ENCODE measurements at regions not wholly inside any gene's neighbourhood (a gene's known extent, or its start where the extent isn't known, plus 50 kb on each side); places are given as distances from the start of the nearest gene placed in this dataset.
A peak's percentile ranks its signal among the peaks of the same experiment; 100 is the strongest.
"Not testable (repeated sequence)": the region's sequence is repeated elsewhere in the genome, so short reads cannot be mapped to it uniquely, and the experiment has no call there.

DNA sequence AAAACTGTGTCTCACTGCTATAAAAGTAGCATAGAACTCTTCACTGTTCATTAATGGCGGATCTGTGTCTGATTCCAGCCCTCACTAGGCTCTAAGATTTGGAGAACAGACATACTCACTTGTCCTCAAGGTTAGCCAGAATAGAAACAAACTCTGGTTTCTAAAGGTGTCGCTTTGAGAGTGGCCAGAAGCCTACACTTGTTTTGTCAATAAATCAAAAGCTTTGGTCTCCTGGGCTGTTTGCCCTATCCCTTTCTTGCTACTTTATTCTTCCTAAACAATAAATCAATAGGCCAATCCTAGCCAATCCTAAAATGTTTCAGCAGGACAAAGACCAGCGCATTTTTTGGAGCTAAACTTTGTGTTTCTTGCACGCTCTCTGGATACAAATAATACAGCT lies 1064.6 kb upstream of the CHAC2 start:
- no peak for DNase-seq (ENCODE audit: low read depth)

DNA sequence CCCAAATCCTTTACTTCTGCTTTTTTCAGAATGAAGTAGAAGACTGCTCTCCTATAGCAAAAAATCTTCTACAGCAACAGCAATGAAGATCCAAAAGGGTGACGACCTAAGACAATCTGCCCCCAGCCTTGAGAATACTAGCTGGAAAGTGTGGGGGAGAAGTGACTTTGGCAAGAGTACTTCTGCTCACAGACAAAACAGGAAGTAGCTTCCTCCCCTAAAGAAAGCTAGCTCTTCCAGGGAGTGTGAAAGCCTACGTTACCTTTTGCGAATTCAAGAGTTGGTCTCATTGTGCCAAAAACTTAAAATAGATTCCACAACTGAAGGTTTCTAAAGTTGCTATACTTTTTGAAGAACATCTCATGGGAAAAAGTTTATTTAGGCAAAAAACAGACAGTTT lies 1069.2 kb upstream of the CHAC2 start:
- DNase-seq (ENCODE audit: low read depth), result no peak

DNA sequence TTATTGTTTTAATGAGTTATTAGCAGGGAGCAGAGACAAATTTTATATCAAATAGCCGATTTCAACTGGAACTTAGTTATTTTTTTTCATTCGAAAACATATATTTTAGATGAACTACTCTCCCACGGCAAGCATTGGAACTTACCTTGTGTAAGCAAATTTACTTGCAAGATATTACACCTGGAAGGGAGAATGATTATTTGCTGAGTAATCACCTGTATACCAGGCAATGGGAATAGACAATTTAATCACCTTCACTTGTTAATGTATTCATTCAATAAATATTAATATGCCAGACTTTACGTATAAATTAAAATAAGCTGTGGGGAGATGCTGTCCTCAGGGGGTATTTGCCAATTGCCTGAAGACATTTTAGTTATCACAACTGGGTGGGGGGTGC lies 1069.9 kb upstream of the CHAC2 start:
- no peak for DNase-seq (ENCODE audit: low read depth)

DNA sequence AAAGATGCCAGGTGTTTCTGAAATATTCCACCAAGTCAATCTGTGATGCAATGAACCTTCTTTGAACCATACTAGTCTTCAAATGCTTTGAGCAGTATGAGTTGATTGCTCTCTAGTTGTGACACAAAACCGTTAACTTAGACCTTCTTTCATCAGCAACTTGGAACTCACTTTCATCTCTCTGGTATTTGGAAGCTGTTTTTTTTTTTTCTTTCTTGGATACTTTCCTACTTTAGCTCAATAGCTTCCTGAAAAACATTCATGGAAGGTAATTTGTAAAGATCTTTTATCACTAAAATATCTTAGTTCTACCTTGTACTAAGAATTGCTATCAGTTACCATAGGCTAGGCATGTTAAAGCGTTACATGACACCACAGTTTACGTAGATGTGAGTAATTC lies 1071.9 kb upstream of the CHAC2 start:
- peak; percentile 23 for DNase-seq (ENCODE audit: low read depth)

DNA sequence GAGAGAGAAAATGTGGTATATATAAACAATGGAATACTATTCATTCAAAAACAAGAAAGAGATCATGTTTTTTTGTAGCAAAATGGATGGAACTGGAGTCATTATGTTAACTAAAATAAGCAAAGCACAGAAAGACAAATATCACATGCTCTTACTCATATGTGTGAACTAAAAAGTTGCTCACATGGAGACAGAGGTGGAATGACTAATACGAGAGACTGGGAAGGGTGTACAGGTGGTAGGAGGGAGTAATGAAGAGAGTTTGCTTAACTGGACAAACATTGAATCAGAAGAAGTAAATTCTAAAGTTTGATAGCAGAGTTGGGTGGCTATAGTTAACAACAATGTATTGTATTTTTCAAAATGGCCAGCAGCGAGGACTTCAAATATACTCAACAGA lies 1080.7 kb upstream of the CHAC2 start:
- DNase-seq (ENCODE audit: low read depth), result peak; percentile 8

DNA sequence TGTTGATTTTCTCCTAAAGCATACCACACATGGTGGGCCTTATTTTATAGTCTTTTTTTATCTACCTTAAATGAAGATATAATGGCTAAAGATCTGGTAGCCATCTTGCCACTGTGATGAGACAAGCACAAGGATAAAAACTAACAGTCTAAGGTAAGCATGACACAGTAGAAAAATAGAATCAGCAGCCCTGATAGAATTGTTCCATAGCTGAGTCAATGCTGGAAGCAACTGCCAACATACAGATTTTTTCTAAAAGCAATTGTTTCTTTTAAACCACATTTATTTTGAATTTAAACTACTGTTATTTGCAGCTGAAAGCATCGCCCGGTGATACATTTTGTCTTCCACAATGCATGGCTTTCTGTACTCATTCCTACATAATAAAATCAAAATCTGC lies 1091.5 kb upstream of the CHAC2 start:
- peak; percentile 3 for DNase-seq (ENCODE audit: low read depth)

DNA sequence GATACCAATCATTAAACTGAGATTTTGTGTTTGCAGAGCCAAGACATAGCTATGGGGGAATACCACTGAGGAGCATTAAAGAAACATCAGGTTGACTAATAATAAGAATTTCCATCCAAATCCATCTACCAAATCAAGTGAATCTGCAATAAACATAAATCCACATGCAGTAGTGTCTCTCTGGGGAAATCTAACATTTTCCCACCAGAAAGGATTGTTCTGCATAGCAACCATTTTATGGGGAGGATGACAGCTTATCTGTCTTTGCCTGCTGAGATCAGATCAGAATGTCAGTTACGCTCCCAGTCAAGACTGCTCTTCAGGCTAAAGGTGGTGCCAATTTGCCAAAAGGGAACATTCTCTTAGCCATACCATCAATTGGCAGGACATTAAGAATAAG lies 1098.9 kb upstream of the CHAC2 start:
- DNase-seq (ENCODE audit: low read depth), result no peak

DNA sequence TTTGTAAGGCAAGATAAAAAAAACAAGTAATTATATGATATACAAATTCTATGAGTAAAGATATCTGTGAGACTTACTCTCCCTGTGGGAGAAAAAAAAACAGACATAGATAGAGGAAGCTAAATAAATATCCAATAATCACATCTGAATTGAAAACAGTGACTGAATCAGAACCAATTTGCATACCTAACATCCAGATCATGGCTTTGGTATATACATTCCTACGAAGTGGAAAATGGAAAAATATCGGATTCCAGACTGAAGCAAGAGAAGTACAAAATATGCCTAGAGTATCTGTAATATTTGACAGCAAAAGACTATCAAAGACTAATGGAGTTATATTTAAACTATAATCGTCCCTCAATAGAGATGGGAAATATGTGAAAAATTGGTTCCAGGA lies 1108.1 kb upstream of the CHAC2 start:
- DNase-seq (ENCODE audit: low read depth), result peak; percentile 62

DNA sequence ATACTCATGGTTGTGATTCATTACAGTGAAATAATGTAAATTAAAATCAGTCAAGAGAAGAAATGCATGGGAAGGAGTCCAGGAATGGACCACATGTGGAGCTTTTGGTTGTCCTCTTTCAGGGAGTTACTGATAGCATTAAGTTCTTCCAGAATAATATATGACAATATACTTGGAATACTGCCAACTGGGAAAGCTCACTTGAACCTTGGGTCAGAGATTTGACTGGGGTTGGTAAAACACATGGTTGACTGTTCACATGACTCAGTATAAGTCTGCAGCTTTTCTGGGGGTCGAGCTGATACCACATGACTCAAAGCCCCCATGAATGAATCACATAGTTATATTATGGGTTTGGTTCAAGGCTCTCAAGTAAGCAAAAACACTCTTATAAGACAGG lies 1109.0 kb upstream of the CHAC2 start:
- peak; percentile 96 for DNase-seq (ENCODE audit: low read depth)

DNA sequence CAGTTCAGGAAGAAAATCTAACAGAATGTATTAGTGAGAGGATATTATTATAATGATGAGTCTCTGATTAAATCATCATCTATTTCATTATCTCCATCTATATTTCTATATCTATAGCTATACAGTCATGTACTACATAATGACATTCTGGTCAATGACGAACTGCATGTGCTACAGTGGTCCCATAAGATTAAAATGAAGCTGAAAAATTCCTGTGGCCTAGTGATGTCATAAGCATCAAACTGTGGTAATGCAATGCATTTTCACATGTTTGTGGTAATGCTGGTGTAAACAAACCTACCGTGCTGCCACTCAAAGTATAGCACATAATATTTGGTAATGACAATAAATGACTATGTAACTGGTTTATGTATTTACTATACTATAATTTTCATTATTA lies 1127.9 kb upstream of the CHAC2 start:
- DNase-seq (ENCODE audit: low read depth), result peak; percentile 78

DNA sequence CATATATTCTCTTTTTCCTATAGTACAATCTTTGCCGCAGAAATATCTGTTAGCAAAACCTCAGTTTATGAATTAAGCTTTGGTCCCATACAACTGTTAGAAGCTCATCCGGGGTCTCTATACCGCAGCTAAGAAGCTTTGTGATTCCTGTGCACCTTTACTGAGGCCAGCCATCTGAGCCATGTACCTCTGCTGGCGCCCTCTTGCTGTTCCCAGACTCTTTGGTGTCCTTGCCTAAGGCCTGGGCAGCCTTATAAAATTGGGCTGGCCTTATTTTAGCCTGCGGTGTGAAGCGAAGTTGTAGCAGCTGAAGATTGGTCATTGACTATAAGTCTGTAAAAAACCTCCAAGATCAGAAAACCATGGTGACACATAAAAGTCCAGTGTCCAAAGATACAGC lies 1135.1 kb upstream of the CHAC2 start:
- DNase-seq (ENCODE audit: low read depth), result no peak

DNA sequence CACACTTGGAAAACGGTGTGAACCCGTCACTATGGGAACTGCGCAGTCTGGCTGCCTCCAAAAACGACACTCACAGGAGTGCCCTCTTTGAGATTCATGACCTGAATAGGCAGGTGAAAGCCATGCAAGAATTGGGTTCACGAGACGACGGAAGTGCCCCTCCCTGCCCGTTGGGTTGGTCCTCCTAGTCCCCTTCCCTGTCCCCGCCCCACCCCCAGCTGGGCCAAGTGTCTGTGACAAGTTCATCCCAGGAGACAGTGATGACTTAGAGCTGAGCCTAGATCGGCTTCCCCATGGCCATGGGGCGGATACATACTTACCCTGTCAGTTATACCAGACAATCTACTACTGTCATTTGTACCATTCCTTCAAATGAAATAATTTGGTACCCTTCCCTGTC lies 1137.7 kb upstream of the CHAC2 start:
- DNase-seq (ENCODE audit: low read depth), result no peak

DNA sequence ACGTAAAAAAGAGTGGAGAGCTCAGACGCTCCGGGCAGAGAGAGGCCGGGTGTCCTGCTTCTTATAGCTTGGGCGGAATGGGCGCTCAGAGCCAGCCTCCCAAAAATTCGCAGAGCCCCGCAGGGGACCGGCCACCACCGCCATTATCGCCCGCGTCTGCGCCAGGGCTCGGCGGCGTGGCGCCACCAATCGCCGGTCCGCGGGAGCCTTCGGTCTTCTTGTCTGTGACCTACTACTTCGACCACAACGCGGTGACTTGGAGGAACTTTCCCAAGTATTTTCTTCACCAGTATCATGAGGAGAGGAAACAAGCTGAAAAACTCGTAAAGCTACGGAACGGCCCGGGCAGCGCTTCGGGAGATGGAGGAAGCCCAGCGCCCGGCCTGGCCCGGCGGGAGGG lies 1138.1 kb upstream of the CHAC2 start:
- no peak for DNase-seq (ENCODE audit: low read depth)

DNA sequence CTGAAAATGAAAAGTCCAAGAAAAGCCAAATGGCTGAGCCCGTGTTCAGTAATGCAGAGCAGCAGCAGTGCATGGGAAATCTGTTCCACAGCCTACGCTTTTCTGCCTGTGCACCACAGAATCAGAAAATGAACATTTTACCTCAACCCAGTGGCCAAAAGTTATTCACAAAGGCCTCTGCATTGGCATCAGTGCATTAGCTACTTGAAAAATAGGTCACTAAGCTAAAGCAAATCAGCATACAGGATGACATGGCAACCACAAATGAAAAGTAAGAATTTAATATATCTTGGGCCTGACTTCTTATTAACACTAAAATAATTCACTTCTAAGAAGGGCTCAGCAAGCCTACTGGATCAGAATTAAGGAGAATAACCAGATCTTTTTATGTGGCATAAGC lies 1145.3 kb upstream of the CHAC2 start:
- DNase-seq (ENCODE audit: low read depth), result no peak

DNA sequence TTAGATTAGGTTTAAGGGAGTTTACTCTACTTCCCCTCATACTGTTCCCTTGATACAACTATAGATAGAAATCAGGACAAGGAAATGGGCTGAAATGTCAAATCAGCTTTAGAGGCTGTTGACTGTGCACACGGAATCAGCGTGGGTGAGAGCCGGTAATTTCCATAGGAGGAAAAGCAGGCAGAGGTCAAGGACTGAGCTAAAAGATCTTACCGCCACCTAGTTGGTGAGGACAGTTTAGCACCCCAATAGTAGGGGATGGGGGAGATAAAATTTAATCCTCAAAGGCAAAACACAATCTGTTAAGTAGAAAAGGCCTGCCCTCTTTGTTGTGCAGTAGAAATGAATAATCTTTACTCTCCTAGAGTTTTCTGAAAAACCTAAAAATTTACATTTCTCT lies 1154.5 kb upstream of the CHAC2 start:
- DNase-seq (ENCODE audit: low read depth), result peak; percentile 10

DNA sequence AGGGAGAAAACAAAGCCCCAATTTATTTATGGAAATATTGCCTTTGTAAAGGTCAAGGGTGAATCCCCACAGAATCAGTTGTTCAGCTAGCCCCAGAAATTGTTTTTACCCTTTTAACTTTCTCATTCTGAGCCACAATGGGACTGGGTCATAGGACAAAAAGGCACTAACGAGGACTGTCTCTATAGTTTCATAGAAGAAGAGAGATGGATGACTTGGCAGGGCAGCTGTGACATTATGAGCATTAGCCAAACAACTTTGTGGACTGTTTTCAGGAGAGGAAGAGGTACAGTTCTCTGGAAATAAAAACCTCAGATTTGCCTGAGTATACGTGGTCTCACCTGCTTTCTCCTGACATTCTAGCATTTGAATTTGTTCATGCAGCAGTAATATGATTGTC lies 1155.8 kb upstream of the CHAC2 start:
- no peak for DNase-seq (ENCODE audit: low read depth)

DNA sequence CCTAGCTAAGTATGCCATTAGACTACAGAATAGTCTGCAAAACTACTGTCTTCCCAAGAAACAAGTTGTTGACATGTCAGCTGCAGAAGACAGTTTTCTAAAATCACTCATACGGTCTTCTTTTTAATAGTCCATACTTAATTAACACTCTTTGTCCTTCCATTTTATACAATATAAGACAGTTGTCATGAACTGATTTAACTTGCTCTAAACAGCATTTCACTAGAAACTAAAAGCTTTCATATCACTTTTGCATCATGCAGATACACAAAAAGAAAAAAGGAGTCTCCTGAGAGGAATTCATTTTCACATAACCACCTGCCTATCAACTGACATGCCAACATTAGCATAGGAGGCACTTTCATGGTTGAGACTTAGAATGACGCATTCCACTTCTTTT lies 1159.6 kb upstream of the CHAC2 start:
- no peak for DNase-seq (ENCODE audit: low read depth)

DNA sequence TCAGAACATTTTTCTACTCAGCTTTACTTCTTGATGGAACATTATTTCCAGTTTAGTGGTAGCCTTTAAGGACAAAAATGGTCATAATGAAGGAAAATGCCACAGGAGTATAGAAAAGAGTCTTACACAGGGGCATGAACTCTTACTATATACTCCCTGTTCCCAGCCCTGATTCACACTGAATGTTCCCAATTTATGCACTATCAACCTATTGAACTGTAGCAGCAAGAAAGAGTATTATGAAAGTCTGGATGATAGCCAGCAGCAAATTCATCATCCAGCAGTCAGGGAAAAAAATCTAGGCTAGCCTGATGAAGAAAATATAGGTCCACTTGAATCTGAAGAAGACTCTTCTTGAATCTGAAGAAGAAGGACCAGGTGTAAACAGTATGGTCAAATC lies 1170.3 kb upstream of the CHAC2 start:
- peak; percentile 67 for DNase-seq (ENCODE audit: low read depth)

DNA sequence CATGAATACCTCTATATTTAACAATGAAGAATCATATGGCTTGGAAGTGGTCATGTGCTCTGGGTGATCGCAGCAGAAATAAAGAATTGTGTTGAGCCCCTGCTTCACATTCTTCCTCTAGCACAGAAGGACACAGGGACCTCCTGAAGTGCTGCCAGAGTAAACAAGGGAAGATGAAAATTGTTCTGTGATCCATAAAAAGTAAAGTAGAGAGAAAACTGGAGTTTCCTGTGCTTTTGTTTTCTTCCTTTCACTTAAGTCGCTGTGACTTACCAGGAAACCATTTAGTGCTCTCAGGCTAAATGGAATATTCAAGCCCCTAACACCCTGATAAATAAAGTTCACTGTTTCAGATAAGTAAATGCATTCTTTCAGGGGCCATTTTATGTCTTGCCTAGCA lies 1173.6 kb upstream of the CHAC2 start:
- peak; percentile 22 for DNase-seq (ENCODE audit: low read depth)

DNA sequence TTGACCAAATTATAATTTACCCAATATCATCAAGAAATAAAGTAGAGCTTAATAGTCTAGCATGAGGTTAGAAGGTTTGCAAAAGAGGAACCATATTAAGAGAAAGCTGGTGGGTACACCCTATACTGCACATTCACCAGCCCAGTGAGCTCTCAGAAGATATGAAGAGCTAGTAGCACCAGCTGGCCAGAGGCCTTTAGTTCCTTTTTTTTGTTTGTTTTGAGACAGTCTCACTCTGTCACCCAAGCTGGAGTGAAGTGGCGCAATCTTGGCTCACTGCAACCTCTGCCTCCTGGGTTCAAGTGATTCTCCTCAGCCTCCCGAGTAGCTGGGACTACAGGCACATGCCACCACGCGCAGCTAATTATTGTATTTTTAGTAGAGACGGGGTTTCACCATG lies 1183.5 kb upstream of the CHAC2 start:
- not testable (repeated sequence) for DNase-seq (ENCODE audit: low read depth)

DNA sequence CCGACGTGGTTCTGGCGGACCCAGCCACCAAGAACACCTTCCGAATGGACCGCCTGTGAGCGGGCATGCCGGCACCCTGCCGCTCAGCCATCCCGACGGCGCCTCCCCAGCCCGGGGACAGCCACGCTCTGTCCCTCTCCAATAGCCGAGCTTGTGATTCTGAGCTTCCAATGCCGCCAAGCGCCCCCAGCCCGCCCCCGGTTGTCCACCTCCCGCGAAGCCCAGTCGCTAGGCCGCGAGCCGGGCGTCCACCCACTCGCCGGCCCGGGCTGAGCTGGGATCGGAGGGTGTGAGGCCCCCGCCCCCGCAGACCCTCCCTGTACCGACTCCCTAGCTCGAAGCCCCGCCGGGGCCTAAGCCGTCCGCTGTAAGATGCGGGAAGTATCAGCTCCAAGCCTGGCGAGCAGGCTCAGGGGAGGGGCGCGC lies 1195.1 kb upstream of the CHAC2 start:
- DNase-seq (ENCODE audit: low read depth), result no peak

DNA sequence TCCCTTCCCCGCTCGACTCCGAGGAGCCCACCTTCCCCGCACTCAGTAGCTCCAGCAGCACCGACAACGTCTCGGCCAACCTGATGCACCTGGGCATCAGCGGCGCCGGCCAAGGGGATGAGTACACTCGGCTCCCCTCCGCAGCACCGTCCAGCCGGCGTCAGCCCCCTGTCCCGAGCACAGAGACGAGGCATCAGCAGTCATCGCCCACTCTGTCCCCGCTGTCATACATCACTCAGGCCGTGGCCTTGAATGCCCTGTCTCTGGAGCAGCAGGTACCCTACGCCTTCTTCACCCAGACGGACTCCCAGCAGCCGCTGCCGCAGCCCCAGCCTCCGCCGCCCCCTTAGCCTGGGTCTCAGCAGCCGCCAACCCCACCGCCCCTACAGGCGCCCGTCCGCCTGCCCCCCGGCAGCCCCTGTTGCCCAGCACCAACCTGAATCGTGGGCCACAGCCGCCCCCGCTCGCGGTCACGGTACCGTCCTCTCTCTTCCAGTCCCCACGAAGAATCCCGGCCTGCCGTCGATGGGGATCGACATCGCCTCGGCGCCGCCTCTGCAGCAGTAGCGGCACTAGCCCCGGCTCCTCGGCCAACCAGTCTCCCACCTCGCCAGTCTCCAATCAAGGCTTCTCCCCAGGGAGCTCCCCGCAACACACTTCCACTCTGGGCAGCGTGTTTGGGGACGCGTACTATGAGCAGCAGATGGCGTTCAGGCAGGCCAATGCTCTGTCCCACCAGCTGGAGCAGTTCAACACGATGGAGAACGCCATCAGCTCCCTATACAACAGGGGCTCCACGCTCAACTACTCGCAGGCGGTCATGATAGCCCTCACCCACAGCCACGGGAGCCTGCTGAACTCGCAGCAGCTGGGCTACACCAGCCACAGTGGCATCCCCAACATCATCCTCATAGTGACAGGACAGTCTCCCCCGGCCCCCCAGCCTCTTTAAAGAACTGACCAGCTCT lies 1195.9 kb upstream of the CHAC2 start:
- DNase-seq (ENCODE audit: low read depth), result no peak

DNA sequence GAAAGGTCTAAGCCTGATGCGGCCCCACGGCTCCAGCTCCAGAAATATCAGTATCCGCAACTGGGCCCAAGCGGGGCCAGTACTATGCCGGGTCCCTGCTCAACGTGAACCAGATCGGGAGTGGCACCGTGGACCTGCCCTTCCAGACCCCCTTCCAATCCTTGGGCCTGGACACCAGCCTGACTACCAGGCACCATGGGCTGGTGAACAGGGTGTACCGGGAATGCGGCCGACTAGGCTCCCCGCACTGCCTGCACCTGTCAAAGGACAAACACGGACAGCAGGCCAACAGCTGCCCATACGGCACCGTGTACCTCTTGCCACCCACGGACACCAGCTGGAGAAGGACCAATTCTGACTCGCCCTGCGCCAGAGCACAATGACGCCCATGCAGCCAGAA lies 1196.9 kb upstream of the CHAC2 start:
- no peak for DNase-seq (ENCODE audit: low read depth)

DNA sequence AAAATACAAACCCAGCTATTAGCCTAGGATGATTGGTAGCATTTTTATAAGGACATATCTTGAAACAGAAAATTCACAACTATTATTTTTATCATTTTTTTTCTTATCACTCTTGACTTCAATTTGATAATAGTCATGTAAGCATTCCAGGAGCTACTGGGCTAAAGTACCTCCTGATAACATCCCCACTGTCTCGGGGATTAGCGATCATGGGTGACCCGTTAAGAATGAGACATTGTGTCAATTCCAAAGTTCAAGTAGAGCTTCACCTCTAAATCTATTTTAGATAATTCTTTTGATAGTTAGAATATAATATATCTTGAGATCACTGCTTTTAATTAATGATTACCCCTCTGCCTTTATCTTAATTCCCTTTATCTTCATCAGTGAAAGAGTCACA lies 1204.5 kb upstream of the CHAC2 start:
- DNase-seq (ENCODE audit: low read depth), result no peak

All from iris pigment epithelial cell (primary cell).